AG04449 (cell line): ENCODE measurements at regions not wholly inside any gene's neighbourhood (a gene's known extent, or its start where the extent isn't known, plus 50 kb on each side); places are given as distances from the start of the nearest gene placed in this dataset.

ENCODE experiments used
- CTCF ChIA-PET: fragments of 350-600 bp; formaldehyde crosslinking; extraction: SDS; loops from one replicate; lab custom pipeline; 2021; ENCODE audit warnings: antibody characterized with exemption; lab: Yijun Ruan, JAX
- POLR2A ChIA-PET: fragments of 400-600, 350-600 bp; formaldehyde crosslinking; extraction: SDS; loops from one replicate; lab custom pipeline; 2020; ENCODE audit warnings: antibody characterized with exemption, inconsistent platforms; lab: Yijun Ruan, JAX
- DNase-seq: peaks from one replicate; pipeline ENCODE4 v3.0.0-alpha.2; 2010; ENCODE audit warnings: low read depth, low spot score
- H3K4me3 ChIP-seq: 2 replicates; pipeline ENCODE4 v1.5.1; 2011; ENCODE audit warnings: low read depth, mild to moderate bottlenecking, control low read depth, low read length
- TF ChIP-seq, protein P1 (sequence below): IDR thresholded peaks from one replicate; pipeline ENCODE4 v1.5.1; 2011; ENCODE audit warnings: mild to moderate bottlenecking, moderate library complexity, low read length, control low read depth, inconsistent platforms; ENCODE audit not compliant: insufficient read depth; ENCODE audit errors: missing control alignments

DNA sequence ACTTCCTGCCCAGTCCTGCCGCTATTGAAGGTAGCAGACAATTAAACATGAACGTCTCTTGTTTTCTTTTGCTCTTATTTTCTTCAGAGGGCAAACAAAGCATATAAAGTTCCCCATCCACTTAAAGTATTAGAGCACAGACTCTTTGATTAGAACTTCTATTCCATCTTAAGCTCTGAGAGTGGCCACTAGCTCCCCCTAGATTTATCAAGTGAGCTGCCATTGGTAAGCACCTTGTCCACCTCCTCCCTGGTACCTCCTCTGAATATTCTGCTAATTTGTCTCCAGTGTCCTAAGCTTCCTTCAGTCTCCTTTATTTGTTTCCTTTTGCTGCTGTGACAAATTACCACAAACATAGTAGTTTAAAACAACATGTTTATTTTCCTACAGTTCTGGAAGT, 264.3 kb upstream of the KCNN2 start:
- H3K4me3 ChIP-seq = no peak overlapping the region
- CTCF ChIA-PET = interaction anchor here (0.8 to 2.3 kb wide), 5 partner anchors 209 to 352 kb away, joined by 3 to 11 read pairs (median 4); no protein-coding TSS in a partner anchor
- POLR2A ChIA-PET = no interaction called here
- TF ChIP-seq, protein P1, sequence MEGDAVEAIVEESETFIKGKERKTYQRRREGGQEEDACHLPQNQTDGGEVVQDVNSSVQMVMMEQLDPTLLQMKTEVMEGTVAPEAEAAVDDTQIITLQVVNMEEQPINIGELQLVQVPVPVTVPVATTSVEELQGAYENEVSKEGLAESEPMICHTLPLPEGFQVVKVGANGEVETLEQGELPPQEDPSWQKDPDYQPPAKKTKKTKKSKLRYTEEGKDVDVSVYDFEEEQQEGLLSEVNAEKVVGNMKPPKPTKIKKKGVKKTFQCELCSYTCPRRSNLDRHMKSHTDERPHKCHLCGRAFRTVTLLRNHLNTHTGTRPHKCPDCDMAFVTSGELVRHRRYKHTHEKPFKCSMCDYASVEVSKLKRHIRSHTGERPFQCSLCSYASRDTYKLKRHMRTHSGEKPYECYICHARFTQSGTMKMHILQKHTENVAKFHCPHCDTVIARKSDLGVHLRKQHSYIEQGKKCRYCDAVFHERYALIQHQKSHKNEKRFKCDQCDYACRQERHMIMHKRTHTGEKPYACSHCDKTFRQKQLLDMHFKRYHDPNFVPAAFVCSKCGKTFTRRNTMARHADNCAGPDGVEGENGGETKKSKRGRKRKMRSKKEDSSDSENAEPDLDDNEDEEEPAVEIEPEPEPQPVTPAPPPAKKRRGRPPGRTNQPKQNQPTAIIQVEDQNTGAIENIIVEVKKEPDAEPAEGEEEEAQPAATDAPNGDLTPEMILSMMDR = no peak
- no peak for DNase-seq

DNA sequence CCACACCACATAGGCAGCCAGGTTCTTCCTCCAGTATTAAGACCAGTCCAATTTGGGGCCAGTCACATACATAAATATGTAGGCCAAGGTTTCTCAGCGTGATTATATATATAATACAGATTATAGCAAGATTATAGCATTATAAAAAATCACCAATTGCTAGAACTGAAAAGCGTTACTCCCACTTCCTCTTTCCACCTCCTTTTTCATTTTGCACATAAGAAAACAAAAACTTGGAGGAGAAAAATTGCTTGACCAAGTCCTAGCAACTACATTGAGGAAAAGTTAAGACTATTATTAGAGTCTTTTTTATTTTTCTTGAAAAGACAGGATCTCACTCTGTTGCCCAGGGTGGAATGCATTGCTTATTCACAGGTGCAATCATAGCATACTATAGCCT, 262.7 kb upstream of the KCNN2 start:
- DNase-seq = no peak
- ChIA-PET POLR2A (no interaction called here), CTCF (interaction anchor here (1.8 to 4.6 kb wide), 5 partner anchors 8 to 260 kb away, joined by 4 to 31 read pairs (median 11); no protein-coding TSS in a partner anchor)
- TF ChIP-seq, protein P1 = no peak
- no peak overlapping the region for H3K4me3 ChIP-seq

DNA sequence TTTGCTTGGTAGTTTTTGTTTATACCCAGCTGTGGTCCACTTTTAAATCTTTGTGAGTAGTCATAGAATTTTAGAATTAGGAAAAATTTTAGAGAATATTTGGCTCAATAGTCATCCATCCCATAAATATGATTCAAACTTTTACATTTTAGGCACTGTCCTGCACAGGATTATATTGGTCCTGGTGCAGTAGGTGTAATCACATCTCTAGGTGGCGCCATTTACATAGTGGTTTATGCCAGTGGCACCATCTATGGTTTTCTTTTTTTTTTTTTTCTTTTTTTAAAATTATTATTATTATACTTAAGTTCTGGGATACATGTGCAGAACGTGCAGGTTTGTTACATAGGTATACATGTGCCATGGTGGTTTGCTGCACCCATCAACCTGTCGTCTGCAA, 260.7 kb upstream of the KCNN2 start:
- TF ChIP-seq, protein P1 = peak; percentile 65
- CTCF ChIA-PET = interaction anchor here (0.7 to 4.6 kb wide), 29 partner anchors 9 to 422 kb away, joined by 3 to 66 read pairs (median 5); no protein-coding TSS in a partner anchor
- no peak for DNase-seq
- H3K4me3 ChIP-seq = no peak overlapping the region
- POLR2A ChIA-PET = no interaction called here

DNA sequence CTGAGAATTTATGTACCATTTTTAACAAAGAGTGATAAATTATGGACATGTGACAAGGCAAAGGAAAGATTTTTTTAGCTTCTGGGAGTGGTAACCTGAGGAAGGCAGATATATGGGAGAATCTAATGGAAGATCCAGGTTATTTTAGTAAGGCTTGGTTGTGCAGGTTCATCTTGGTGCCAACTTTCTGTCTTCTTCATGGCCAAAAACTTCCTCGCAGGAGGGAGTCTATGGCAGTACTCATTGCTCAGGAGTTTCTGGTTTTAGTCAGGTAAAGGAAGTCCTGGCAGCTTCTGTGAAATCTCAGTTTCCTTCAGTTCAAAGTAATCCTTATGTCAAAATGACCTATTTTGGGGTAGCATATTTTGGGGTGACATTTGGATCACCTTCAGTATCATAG, 248.3 kb upstream of the KCNN2 start:
- no peak for DNase-seq
- CTCF ChIA-PET = interaction anchor here (0.7 to 3.3 kb wide), 4 partner anchors 13 to 217 kb away, joined by 3 to 18 read pairs (median 4); no protein-coding TSS in a partner anchor
- TF ChIP-seq, protein P1 = no peak
- H3K4me3 ChIP-seq = no peak overlapping the region
- POLR2A ChIA-PET = no interaction called here

DNA sequence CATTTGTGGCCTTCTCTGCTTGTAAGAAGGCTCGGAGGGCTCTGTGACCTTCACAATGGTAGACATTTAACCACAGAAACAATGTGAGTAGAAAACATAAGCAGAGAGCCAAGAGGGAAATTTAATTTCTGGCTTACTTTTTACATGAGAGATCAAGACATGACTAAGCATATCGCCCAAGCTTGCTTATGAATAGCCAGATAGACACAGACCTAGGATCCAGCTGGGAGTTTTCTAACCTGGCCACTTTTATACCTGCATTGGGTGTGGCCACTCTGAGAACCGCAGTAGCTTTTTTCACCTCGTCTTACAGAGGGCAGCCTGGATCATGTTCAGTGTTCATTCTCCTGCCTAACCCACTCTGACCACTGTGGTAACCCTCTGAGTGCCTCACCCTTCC, 244.9 kb upstream of the KCNN2 start:
- ChIA-PET CTCF (interaction anchor here (0.6 to 1.1 kb wide), 2 partner anchors 8 to 333 kb away, joined by 3 read pairs; no protein-coding TSS in a partner anchor), POLR2A (no interaction called here)
- no peak for DNase-seq
- TF ChIP-seq, protein P1 = no peak
- H3K4me3 ChIP-seq = no peak overlapping the region

DNA sequence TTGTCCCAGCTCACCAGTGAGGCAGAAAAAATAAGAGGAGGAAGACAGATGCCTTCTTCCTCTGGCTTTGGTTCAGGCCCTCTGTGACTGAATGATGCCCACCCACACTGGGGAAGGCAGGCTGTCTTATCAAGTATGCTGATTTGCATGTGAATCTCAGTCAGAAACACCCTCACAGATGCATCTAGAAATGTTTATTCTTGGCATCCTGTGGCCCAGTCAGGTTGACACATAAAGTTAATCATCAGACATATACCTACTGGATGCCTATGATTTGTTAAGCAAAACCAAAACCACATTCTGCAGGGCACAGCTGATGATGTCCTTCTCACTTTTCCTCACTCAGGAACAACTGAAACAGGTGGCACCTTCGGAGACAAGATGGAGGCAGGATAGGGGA, 243.4 kb upstream of the KCNN2 start:
- no peak overlapping the region for H3K4me3 ChIP-seq
- TF ChIP-seq, protein P1 = no peak
- ChIA-PET CTCF (interaction anchor here (0.8 kb wide), 1 partner anchor 16 kb away, joined by 4 read pairs; no protein-coding TSS in a partner anchor), POLR2A (no interaction called here)
- DNase-seq = no peak
